HL-60 (cell line): ENCODE measurements at regions not wholly inside any gene's neighbourhood (a gene's known extent, or its start where the extent isn't known, plus 50 kb on each side); places are given as distances from the start of the nearest gene placed in this dataset.

Experiments used
- GABPA ChIP-seq: IDR thresholded peaks from 2 replicates; pipeline ENCODE4 v1.6.1; 2012; ENCODE audit warnings: low read depth
- POLR2AphosphoS5 ChIP-seq: IDR thresholded peaks from 2 replicates; pipeline ENCODE4 v1.6.1; 2012; ENCODE audit warnings: low read depth
- SPI1 ChIP-seq: IDR thresholded peaks from 2 replicates; pipeline ENCODE4 v1.6.1; 2012; ENCODE audit warnings: low read depth, mild to moderate bottlenecking, borderline replicate concordance
- TF ChIP-seq, protein P1 (sequence below): IDR thresholded peaks from one replicate; pipeline ENCODE4 v1.5.1; 2011; ENCODE audit warnings: low read length, control low read depth, inconsistent platforms; ENCODE audit not compliant: insufficient read depth

DNA sequence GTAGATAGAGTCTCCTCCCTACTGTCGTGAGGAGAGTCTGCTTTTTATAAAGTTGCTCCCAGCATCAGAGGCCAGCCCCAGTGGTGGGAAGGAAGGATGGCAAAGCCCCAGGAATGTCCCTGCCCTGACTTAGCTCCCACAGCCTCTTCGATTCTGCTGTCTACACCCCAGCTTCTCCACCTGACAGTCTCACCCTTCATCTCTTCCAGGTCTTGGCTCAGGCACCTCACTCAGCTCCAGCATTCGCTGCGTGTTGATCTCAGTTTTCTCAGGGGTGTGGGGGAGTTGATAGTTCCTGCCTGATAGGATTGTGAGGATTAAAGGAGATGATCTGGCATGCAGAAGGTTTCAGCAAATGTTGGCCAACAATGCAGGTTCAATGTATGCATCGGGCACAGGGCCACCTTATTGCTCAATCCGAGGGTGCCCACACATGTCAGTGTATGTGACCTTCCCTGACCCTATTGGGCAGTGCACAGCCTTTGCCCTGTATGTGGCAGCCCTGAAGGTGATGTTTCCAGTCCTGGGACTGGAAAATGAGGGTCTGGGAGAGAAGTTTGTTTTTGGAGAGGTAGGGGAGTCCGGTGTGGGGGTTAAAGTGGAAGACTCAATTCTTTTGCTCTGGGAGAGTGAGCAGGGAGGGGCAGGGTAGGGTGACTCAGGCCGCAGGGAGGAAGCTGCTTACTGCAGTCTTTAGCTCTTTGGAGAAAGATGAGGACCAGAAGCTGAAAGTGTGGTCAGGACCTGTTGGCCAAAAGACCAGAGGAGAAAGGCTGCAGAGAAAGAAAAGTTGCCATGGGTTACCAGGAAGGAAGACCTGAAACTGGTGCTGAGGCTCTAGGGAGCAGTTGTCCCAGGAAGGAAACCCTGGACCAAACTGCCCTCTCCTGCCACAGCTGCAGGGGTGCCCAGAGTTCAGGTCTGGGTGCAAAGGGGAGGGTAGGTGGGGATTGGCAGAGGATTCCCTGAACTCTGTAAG is 153.2 kb downstream of the MACROH2A1 start:
- TF ChIP-seq GABPA (no peak), SPI1 (no peak), POLR2AphosphoS5 (no peak)
- TF ChIP-seq, protein P1, sequence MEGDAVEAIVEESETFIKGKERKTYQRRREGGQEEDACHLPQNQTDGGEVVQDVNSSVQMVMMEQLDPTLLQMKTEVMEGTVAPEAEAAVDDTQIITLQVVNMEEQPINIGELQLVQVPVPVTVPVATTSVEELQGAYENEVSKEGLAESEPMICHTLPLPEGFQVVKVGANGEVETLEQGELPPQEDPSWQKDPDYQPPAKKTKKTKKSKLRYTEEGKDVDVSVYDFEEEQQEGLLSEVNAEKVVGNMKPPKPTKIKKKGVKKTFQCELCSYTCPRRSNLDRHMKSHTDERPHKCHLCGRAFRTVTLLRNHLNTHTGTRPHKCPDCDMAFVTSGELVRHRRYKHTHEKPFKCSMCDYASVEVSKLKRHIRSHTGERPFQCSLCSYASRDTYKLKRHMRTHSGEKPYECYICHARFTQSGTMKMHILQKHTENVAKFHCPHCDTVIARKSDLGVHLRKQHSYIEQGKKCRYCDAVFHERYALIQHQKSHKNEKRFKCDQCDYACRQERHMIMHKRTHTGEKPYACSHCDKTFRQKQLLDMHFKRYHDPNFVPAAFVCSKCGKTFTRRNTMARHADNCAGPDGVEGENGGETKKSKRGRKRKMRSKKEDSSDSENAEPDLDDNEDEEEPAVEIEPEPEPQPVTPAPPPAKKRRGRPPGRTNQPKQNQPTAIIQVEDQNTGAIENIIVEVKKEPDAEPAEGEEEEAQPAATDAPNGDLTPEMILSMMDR, result no peak
